GM12878 (cell line): ENCODE measurements at regions not wholly inside any gene's neighbourhood (a gene's known extent, or its start where the extent isn't known, plus 50 kb on each side); places are given as distances from the start of the nearest gene placed in this dataset.

Experiments used
- ATAC-seq: fragments of 200-7000 bp; cut with Tn5 transposase; 3 replicates; pipeline ENCODE4 v1.9.1; 2020; ENCODE audit warnings: mild to moderate bottlenecking, moderate library complexity
- BruUV-seq: library from RNA; stranded (reverse); fragments of 400-500 nt; replicated peaks from 2 replicates; lab custom pipeline; 2021; lab: Mats Ljungman, UMichigan
- CTCF ChIA-PET: fragments of 300-600 bp; sonication (Branson Sonifier 250); formaldehyde crosslinking; extraction: SDS; loops from one replicate; lab custom pipeline; 2021; ENCODE audit warnings: inconsistent platforms; lab: Yijun Ruan, JAX
- POLR2A ChIA-PET: fragments of 350-600 bp; formaldehyde crosslinking; extraction: SDS; loops from one replicate; lab custom pipeline; 2021; ENCODE audit warnings: inconsistent platforms; lab: Charles Lee
- RAD21 ChIA-PET: fragments of 300-600 bp; sonication (Branson Sonifier 250); formaldehyde crosslinking; loops from one replicate; lab custom pipeline; 2023; ENCODE audit warnings: antibody characterized with exemption; ENCODE audit not compliant: unreplicated experiment; lab: Charles Lee
- SMC1A ChIA-PET: fragments of 300-600 bp; sonication (Branson Sonifier 250); formaldehyde crosslinking; loops from one replicate; lab custom pipeline; 2023; ENCODE audit not compliant: unreplicated experiment, uncharacterized antibody; lab: Charles Lee
- DNase-seq: peaks from one replicate; pipeline ENCODE4 v3.0.0-alpha.2; 2011; ENCODE audit warnings: low read depth, low spot score
- FAIRE-seq: peaks from 3 replicates; lab custom pipeline; 2011; peaks lifted over from hg19 to GRCh38; lab: Jason Lieb, UNC
- H2AFZ ChIP-seq: 2 replicates; pipeline ENCODE4 v1.6.0; 2011; ENCODE audit warnings: low read depth, low read length, control low read depth; ENCODE audit not compliant: control insufficient read depth
- H3K27ac ChIP-seq: 2 replicates; pipeline ENCODE4 v1.5.1; 2011; ENCODE audit warnings: control low read depth; ENCODE audit not compliant: control insufficient read depth, insufficient read depth
- H3K27me3 ChIP-seq, 2 experiments: replicated peaks in 1 of 2; 2 replicates each; pipeline versions ENCODE4 v1.6.0 to v1.6.1; 2011; ENCODE audit warnings: low read length in 1 of 2; ENCODE audit not compliant: control insufficient read depth in 2 of 2, insufficient read depth in 2 of 2
- H3K36me3 ChIP-seq, 2 experiments: 2 replicates each; pipeline ENCODE4 v1.5.1; 2011; ENCODE audit warnings: low read length in 1 of 2; ENCODE audit not compliant: control insufficient read depth in 2 of 2, insufficient read depth in 2 of 2
- H3K4me1 ChIP-seq: 2 replicates; pipeline ENCODE4 v1.6.1; 2011; ENCODE audit warnings: mild to moderate bottlenecking, low read length, moderate library complexity, mixed read lengths; ENCODE audit not compliant: control insufficient read depth, insufficient read depth
- H3K4me2 ChIP-seq: 2 replicates; pipeline ENCODE4 v1.6.0; 2011; ENCODE audit warnings: control low read depth; ENCODE audit not compliant: control insufficient read depth, insufficient read depth
- H3K4me3 ChIP-seq: fragments of 200-600 bp; sonication (generic); 2 replicates; pipeline ENCODE4 v1.5.1; 2016
- H3K79me2 ChIP-seq: 2 replicates; pipeline ENCODE4 v1.6.0; 2011; ENCODE audit warnings: low read length; ENCODE audit not compliant: control insufficient read depth, insufficient read depth
- H3K9ac ChIP-seq: 2 replicates; pipeline ENCODE4 v1.8.0; 2011; ENCODE audit warnings: low read length, control low read depth, mixed read lengths; ENCODE audit not compliant: control insufficient read depth, insufficient read depth
- H3K9me3 ChIP-seq: replicated peaks from 3 replicates; pipeline ENCODE4 v1.5.1; 2011; ENCODE audit warnings: mild to moderate bottlenecking, low read length; ENCODE audit not compliant: control insufficient read depth, insufficient read depth
- H4K20me1 ChIP-seq: 2 replicates; pipeline ENCODE4 v1.6.0; 2011; ENCODE audit not compliant: control insufficient read depth, insufficient read depth
- CHD2 ChIP-seq: IDR thresholded peaks from 2 replicates; pipeline ENCODE4 v1.6.1; 2011; ENCODE audit warnings: low read depth, low read length, improper control_type of control experiment, borderline replicate concordance
- CREM ChIP-seq: IDR thresholded peaks from 2 replicates; pipeline ENCODE4 v1.6.1; 2014; ENCODE audit warnings: antibody characterized with exemption, low read depth
- RUNX3 ChIP-seq: IDR thresholded peaks from 2 replicates; pipeline ENCODE4 v1.6.1; 2012; ENCODE audit warnings: low read length, inconsistent platforms
- WGBS: methylation state at CpG from one replicate; pipeline ENCODE4 v1.1.6; 2016; ENCODE audit warnings: low lambda C conversion rate; ENCODE audit not compliant: insufficient replicate concordance, insufficient coverage; ENCODE audit errors: missing lambda C conversion rate; 5-methylcytosine and 5-hydroxymethylcytosine counted together
- in situ Hi-C: fragments of 300-500 bp; cut with MboI; formaldehyde crosslinking; loops from 9 replicates; pipeline ENCODE4 v1.14.3; 2018; ENCODE audit warnings: mixed read lengths
- intact Hi-C: fragments of 100-400 bp; cut with micrococcal nuclease; formaldehyde crosslinking; loops from one replicate; pipeline ENCODE4 v1.14.2; 2022; ENCODE audit not compliant: unreplicated experiment
- TF ChIP-seq, protein P1 (sequence below): IDR thresholded peaks from 2 replicates; pipeline ENCODE4 v1.6.1; 2012; ENCODE audit warnings: improper control_type of control experiment, low read depth, low read length; ENCODE audit not compliant: insufficient replicate concordance
- TF ChIP-seq, protein P2 (sequence below): fragments of 450-650 bp; IDR thresholded peaks from 2 replicates; pipeline ENCODE4 v1.6.1; 2016; ENCODE audit warnings: mild to moderate bottlenecking

DNA sequence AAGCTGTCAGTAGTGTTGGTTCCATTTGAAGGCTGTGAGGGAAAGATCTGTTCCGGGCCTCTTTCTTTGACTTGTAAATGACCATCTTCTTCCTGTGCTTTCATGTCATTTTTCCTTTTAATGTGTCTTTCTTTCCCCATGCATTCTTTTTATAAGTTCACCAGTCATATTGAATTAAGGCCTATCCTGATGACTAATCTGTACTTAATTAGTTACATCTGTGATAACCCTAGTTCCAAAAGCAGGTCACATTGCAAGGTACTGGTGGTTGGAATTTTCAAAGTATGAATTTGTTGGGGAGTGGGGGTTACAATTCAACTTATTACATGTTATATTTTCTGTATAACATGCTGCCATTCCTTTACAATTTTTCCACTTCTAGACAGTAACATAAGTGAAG lies 1642.1 kb upstream of the FLRT2 start:
- in situ Hi-C loops, result no loop called here
- SMC1A ChIA-PET, result no interaction called here
- H3K79me2 ChIP-seq, result no peaks in the 10 kb centered on the region
- no peak for ATAC-seq
- H3K4me1 ChIP-seq, result no peaks in the 10 kb centered on the region
- H4K20me1 ChIP-seq, result no peaks in the 10 kb centered on the region
- WGBS, result 9% methylated on average over 1 of the region's 1 CpG
- TF ChIP-seq, protein P1, sequence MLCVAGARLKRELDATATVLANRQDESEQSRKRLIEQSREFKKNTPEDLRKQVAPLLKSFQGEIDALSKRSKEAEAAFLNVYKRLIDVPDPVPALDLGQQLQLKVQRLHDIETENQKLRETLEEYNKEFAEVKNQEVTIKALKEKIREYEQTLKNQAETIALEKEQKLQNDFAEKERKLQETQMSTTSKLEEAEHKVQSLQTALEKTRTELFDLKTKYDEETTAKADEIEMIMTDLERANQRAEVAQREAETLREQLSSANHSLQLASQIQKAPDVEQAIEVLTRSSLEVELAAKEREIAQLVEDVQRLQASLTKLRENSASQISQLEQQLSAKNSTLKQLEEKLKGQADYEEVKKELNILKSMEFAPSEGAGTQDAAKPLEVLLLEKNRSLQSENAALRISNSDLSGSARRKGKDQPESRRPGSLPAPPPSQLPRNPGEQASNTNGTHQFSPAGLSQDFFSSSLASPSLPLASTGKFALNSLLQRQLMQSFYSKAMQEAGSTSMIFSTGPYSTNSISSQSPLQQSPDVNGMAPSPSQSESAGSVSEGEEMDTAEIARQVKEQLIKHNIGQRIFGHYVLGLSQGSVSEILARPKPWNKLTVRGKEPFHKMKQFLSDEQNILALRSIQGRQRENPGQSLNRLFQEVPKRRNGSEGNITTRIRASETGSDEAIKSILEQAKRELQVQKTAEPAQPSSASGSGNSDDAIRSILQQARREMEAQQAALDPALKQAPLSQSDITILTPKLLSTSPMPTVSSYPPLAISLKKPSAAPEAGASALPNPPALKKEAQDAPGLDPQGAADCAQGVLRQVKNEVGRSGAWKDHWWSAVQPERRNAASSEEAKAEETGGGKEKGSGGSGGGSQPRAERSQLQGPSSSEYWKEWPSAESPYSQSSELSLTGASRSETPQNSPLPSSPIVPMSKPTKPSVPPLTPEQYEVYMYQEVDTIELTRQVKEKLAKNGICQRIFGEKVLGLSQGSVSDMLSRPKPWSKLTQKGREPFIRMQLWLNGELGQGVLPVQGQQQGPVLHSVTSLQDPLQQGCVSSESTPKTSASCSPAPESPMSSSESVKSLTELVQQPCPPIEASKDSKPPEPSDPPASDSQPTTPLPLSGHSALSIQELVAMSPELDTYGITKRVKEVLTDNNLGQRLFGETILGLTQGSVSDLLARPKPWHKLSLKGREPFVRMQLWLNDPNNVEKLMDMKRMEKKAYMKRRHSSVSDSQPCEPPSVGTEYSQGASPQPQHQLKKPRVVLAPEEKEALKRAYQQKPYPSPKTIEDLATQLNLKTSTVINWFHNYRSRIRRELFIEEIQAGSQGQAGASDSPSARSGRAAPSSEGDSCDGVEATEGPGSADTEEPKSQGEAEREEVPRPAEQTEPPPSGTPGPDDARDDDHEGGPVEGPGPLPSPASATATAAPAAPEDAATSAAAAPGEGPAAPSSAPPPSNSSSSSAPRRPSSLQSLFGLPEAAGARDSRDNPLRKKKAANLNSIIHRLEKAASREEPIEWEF, result no peak
- TF ChIP-seq CREM, result no peak
- TF ChIP-seq RUNX3, result no peak
- TF ChIP-seq, protein P2, sequence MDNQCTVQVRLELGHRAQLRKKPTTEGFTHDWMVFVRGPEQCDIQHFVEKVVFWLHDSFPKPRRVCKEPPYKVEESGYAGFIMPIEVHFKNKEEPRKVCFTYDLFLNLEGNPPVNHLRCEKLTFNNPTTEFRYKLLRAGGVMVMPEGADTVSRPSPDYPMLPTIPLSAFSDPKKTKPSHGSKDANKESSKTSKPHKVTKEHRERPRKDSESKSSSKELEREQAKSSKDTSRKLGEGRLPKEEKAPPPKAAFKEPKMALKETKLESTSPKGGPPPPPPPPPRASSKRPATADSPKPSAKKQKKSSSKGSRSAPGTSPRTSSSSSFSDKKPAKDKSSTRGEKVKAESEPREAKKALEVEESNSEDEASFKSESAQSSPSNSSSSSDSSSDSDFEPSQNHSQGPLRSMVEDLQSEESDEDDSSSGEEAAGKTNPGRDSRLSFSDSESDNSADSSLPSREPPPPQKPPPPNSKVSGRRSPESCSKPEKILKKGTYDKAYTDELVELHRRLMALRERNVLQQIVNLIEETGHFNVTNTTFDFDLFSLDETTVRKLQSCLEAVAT, result no peak
- TF ChIP-seq CHD2, result no peak
- TF ChIP-seq, all 136 proteins: peak for 0
- FAIRE-seq (no peak), DNase-seq (no peak)
- intact Hi-C loops, result no loop called here
- no peaks in the 10 kb centered on the region for H3K36me3 ChIP-seq
- H3K4me2 ChIP-seq, result no peak overlapping the region
- no peaks in the 10 kb centered on the region for H3K27me3 ChIP-seq
- ChIA-PET RAD21 (interaction anchor here (1.0 kb wide), 1 partner anchor 12 kb away, joined by 4 read pairs; no protein-coding TSS in a partner anchor), POLR2A (no interaction called here), CTCF (no interaction called here)
- no peaks in the 10 kb centered on the region; the same call in 2 of the 3 replicates for H3K9me3 ChIP-seq
- no peak overlapping the region for H3K27ac ChIP-seq
- H3K9ac ChIP-seq, result no peak overlapping the region
- H2AFZ ChIP-seq, result no peak overlapping the region
- H3K4me3 ChIP-seq, result no peak overlapping the region
- BruUV-seq, result no TSS peak
